GM06990 (cell line): ENCODE measurements at regions not wholly inside any gene's neighbourhood (a gene's known extent, or its start where the extent isn't known, plus 50 kb on each side); places are given as distances from the start of the nearest gene placed in this dataset.

Experiments used
- DNase-seq: peaks from one replicate; pipeline ENCODE4 v3.0.0-alpha.2; 2011; ENCODE audit not compliant: insufficient read length; ENCODE audit errors: extremely low read depth
- H3K27me3 ChIP-seq: replicated peaks from 2 replicates; pipeline ENCODE4 v1.6.0; 2011; ENCODE audit warnings: low read length; ENCODE audit not compliant: control insufficient read depth, insufficient read depth
- H3K36me3 ChIP-seq: 2 replicates; pipeline ENCODE4 v1.5.1; 2011; ENCODE audit warnings: low read length; ENCODE audit not compliant: control insufficient read depth, insufficient read depth
- H3K4me3 ChIP-seq: replicated peaks from 2 replicates; pipeline ENCODE4 v1.5.1; 2011; ENCODE audit warnings: low read depth, mild to moderate bottlenecking, control low read depth, low read length
- CTCF ChIP-seq: IDR thresholded peaks from 2 replicates; pipeline ENCODE4 v1.5.1; 2011; ENCODE audit warnings: low read length, control low read depth, mild to moderate bottlenecking, inconsistent platforms; ENCODE audit not compliant: insufficient read depth, poor library complexity, severe bottlenecking

- no peak for DNase-seq
- no peak for TF ChIP-seq CTCF
- Histone ChIP-seq H3K36me3 (no peaks in the 10 kb centered on the region), H3K27me3 (no peaks in the 10 kb centered on the region), H3K4me3 (no peak overlapping the region)
Observed at GRCh38 chr21:15195104-15195503, 130.3 kb upstream of the NRIP1 start.

GRCh38 chr21:15195768-15196167 is 131.0 kb upstream of the NRIP1 start:
- no peak for DNase-seq
- Histone ChIP-seq H3K4me3 (no peak overlapping the region), H3K36me3 (no peaks in the 10 kb centered on the region), H3K27me3 (no peaks in the 10 kb centered on the region)
- no peak for TF ChIP-seq CTCF

GRCh38 chr21:15197696-15198095 is 132.9 kb upstream of the NRIP1 start:
- H3K27me3 ChIP-seq = no peaks in the 10 kb centered on the region
- DNase-seq = no peak
- H3K36me3 ChIP-seq = no peaks in the 10 kb centered on the region
- no peak for TF ChIP-seq CTCF
- no peak overlapping the region for H3K4me3 ChIP-seq

GRCh38 chr21:15199414-15200383 is 134.9 kb upstream of the NRIP1 start:
- H3K27me3 ChIP-seq = no peaks in the 10 kb centered on the region
- DNase-seq = no peak
- H3K36me3 ChIP-seq = no peaks in the 10 kb centered on the region
- H3K4me3 ChIP-seq = no peak overlapping the region
- no peak for TF ChIP-seq CTCF

- Histone ChIP-seq H3K27me3 (no peaks in the 10 kb centered on the region), H3K4me3 (no peak overlapping the region), H3K36me3 (no peaks in the 10 kb centered on the region)
- DNase-seq = no peak
- TF ChIP-seq CTCF = no peak
Observed at GRCh38 chr21:15203740-15204139, 138.9 kb upstream of the NRIP1 start.
